NCI-H146 treated with DMSO at 0.1 percent for 48 hours (cell line): ENCODE measurements at regions not wholly inside any gene's neighbourhood (a gene's known extent, or its start where the extent isn't known, plus 50 kb on each side); places are given as distances from the start of the nearest gene placed in this dataset.

Experiments used
- DNase-seq: peaks from one replicate; lab custom pipeline; 2025; ENCODE audit not compliant: unreplicated experiment; lab: John Stamatoyannopoulos, UW

DNA sequence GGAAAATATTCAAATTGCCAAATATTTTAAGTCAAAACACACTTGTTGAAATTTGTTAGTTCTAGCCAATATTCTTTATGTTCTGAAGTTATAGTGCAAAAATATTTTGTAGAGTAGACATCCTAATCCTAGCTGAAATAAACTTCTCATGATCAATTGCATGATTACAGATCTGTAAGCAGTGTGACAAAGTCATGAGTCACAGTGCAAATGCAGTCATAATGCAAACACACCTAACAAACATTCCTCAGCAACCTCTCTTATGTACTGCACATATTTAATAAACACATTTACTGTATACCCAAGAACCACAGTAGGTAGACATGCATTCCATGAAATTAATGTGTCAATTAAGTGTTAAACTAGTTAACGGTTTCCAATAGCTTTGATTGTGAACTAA is 1857.4 kb downstream of the NCAM2 start:
- no peak for DNase-seq

DNA sequence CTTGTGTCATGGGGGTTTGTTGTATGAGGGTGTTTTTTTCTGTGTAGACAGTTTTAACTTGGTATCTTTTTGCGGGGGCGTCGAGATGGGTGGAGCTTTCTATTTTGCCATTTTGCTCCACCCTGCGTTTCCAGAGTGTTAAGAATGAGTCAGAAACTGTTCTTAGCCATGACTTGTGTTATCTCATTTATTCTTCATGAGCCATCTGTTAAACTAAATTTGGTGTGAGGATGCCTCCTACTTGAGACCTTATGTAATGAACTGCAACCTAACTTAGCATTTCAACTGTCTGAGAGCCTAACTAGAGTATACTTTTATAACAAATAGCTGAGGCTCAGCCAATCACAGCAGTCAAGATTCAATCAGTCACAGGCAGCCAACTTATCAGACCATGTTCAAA is 1873.5 kb downstream of the NCAM2 start:
- DNase-seq = no peak

DNA sequence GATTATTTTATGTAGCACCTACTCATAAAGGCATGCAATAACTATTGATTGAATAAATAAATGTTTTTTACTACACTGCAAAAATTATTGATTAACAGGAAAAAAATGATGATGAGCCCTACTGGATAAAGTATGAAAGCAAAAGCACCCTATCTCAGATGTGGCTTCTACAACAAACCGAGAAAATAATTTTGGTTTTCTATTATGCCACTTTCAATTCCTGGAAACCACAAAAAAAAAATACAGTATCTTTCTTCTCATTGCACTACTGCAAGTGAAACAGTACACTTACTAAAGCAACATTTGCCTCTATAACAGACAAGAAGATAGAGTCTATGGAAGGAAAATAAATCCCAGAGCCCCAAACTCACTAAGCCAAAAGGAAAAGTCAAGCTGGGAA is 1882.4 kb downstream of the NCAM2 start:
- DNase-seq = no peak

DNA sequence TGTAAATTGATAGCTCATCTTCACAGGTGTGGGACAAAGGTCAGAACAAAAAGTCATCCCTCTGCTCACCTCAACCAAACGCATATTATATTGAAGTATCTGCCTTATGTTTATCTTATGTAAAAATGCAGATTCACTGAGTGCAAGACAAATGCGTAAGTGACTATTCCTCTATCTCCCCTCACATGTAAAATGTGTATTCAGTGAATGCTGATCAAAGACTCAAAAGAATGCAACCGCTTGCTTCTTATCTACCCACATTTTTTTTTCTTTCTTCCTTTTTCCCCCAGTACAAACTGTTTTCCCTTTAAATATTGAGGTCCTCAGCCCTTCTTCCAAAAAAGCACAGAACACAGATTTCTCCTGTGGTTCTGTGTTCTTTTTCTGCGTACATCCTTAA is 1882.9 kb downstream of the NCAM2 start:
- no peak for DNase-seq

DNA sequence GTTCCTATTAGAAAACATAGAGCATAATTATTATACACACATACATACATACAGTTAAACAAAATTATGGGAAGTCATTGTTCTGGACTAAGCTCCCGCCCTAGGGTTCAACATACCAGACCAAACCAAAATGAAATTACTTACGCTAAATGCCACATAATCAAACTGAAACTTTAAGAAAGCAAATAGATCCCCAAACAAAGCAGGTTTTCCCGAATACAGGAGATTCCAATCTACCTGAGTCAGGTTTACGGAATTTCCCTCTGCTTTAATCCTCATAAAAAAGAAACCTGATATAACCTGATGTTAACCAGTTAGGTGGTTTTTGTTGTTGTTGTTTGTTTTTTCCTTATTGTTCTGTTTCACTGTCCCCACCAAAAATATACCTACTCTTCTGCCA is 1886.9 kb downstream of the NCAM2 start:
- no peak for DNase-seq

DNA sequence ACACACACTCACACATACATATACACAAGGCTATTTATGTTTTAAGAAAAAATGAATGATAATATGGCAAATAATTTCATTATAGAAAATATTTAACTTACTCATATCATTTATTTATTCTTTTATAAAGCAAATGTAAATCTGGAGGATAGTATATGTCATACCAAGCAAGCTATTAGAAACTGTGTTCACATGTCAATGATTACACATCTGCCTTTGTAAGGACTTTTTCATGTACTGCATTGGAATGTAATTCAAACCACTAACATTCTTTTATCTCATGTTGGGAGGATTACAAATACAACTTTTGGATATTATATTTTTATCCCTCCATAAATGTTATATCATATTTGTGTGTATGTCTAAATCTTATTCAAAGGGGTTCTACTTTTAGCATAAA is 1887.4 kb downstream of the NCAM2 start:
- no peak for DNase-seq

DNA sequence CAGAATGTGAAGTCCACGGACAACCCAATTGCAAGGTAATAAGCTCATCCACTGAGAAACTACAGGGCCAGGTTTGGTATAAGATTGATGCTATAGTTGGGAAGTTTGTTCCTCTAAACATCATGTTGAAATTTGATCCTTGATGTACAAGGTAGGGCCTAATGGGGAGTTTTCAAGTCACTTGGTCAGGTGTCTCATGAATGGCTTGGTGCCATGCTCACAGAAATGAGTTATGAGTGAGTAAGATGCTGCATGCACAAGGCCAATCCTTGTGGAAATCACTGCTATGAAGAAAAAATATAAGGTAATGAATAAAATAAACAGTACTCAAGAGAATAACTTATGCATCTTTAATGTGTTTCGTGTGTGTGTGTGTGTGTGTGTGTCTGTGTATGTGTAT is 1891.2 kb downstream of the NCAM2 start:
- DNase-seq = no peak

DNA sequence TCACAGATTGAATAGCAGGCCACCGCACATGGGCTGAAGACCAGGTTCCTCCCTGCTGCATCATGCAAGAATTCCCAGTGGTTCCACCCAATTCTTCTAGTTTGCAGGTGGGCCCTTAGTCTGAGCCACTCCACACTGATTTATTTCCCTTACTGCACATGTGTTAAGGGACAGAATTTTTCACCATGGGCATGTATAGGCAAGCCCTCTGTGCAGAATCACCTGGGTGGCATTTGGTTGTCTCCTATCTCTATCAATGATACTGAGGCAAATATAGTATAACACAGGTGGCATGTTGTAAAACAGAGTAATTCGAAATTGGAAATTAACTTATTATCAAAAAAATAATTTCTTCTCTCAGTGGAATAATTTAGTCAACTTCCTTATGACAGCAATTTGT is 1892.4 kb downstream of the NCAM2 start:
- DNase-seq = no peak

DNA sequence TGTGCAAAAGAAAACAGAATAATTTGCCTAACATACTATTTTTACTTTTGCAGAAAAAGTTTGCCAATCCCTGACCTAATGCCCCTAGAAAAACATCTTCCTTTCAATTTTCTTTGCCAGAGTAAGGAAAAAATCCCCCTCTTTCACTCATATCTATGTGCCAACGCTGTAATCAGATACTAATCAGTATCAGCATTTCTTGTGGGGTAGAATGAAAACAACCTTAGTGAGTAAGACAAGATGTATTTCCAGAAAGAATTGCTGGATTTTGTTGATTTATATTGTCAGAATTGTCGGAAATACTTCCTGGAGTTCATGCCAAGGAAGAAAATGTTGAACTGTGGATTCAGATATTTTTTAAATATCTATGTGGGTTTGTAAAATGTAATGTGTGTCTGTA is 1893.8 kb downstream of the NCAM2 start:
- no peak for DNase-seq

DNA sequence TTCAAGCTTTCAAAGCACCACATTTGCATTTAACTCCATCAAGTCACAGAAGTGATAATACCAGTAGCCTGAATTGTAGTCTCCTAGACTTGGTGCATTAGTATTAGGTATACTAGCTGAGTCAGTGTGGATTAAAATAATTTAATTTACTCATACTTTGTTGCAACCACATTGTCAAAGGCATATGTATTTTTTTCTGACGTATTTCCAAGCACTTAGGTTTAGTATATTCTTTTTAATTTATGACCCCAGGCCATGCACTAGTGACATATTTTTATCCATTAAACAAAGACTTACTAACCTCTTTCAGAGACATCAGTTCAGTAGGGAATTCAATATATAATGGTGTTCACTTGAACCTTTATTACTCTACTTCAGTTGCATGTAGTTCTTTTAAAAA is 1894.5 kb downstream of the NCAM2 start:
- DNase-seq = no peak

DNA sequence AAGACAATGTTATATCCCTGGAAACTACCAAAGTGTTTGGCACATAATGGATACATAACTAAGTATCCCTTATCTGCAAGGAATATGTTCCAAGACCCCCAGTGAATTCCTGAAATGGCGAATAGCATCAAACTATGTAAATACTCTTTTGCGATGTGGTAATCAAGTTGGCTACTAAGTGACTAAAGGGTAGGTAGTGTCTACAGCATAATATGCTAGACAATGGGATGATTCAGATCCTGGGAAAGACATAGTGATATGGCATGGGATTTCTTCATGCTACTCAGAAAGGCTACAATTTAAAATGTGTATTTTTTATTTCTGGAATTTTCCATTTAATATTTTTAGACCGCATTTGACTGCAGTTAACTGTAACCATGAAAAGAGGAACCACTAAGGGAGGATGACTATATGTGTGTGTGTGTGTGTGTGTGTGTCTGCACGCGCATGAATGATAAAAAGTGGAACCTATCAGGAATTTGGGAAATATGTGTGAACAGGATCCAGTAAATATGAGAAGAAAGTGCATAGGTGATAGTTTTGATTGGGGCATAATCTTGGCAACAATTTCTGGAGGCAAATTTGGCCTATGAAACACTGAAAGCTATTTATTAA is 1899.9 kb downstream of the NCAM2 start:
- DNase-seq = no peak

DNA sequence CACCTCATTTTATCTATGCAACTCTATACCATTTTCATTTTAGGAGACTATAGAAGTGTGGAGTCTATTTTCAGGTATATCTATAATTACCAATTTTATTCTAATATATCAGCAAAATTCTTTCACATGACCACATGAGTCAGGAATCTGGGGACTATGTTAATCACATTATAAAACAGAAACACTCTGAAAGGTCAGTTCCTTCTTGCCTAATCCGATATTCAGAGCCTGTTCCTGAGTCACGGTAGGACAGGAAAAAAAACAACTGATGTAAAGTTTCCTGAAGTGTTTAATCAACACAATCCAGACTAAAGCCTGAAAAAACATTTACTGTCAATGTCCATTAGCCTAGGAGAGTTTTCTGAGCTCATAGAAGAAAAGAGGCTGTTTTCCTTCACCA is 1902.3 kb downstream of the NCAM2 start:
- no peak for DNase-seq

DNA sequence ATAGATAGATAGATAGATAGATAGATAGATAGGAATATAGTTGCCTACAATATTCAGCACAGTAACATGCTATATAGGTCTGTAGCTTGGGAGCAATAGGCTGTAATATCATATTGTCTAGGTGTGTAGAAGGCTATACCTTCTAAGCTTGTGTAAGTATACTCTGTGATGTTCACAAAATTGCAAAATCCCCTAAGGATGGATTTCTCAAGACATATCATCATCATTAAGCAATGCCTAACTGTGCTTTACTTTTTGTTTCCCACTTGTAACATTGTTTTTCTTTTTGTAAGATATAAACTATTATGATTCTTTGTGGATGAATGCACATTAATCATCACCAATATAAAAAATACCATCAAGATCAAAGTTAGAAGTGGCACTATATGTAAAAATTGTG is 1905.6 kb downstream of the NCAM2 start:
- DNase-seq = no peak

DNA sequence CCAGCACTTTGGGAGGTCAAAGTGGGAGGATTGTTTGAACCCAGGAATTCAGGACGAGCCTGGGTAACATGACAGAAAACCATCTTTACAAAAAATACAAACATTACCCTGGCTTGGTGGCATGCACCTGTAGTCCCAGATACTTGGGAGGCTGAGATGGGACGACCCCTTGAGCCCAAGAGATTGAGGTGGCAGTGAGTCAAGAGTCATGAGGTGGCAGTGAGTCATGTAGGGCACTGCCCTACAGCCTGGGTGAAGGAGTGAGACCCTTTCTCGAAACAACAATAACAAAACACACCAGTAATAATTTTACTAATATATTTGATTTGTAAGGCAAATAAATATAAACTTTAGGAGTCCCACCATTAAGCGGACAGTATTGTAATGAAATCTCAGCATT is 1906.2 kb downstream of the NCAM2 start:
- DNase-seq = no peak

DNA sequence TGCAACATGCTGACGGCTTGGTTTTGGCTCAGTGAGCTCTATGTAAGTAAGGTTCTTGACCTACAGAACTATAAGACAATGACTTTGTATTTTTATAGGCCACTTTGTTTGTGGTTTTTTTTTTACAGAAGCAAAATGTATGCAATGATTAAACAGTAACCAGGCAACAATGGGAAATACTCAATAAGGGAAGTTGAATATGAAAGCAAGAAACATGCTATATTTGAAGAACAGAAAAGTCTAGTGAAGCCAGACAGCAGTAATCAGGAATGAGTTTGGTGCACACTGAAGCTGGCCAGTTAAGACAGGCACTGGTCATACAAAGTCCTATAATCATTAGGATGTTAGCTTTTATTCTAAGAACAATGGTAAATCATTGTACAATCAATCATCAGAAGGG is 1926.8 kb downstream of the NCAM2 start:
- no peak for DNase-seq

DNA sequence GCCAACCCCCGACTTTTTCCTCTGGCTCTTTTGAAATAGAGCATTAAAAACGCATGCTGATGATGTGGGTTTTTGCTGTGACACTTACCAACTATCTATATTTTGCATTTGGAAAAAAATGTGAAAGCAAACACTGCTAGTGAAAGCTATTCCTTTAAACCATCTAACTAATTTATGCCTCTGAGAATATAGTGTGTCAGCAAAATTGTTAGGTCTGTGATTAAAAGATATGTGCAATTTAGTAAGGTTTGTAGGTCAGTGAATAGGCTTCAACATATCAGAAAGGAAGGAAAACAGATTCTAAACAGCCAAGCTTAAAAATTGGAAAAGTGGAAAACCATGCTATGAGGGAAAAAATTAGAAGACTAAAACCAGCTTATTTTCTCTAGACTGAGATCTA is 1929.3 kb downstream of the NCAM2 start:
- DNase-seq = no peak

DNA sequence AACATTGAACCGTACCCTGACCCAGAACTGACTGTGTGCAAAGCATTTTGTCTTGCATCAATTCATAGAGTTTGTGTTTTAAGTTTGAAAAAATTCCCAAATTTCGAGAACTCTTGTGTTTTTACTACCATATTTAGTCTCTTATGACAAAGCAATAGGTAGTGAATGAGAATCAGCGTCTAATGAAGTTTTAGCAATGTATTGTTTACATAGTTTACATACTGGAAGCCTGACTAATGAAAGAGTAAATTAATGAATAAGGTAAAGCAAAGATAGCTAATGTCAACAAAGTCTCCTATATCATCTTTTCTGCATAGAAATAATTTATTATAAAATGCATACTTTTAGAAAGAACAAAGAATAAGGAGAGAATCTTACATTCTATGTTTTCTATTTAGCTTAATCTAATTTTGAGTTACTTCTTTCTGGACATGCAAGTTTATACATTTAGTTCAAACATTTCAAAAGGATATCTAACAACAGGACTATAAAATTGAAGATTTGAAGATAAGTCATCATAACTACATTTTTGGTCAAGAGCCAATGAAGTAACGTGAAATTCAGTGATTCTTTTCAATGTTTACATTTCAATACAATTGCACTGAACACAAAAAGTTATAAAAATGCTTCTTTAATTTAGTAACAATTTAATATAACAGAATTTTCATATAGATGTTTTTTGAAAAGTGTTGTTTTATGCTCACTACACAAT is 1943.7 kb downstream of the NCAM2 start:
- no peak for DNase-seq

DNA sequence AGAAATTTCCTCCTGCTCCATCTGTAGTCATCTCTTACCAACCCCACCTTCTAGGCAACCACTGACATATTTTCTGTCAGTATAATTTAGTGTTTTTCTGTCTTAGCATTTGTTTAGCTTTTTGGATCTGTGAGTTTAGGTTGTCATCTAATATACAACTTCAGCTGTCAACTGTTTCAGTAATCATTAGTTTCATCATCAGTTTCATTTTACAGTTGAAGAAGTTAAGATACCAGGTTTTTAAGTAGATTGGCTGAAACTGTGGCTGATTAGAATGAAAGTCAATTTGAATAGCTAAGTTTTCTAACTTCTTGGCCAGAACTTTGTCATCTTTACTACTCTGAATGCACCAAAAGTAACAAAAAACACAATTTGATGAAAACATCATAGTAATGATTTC is 1957.3 kb downstream of the NCAM2 start:
- no peak for DNase-seq

DNA sequence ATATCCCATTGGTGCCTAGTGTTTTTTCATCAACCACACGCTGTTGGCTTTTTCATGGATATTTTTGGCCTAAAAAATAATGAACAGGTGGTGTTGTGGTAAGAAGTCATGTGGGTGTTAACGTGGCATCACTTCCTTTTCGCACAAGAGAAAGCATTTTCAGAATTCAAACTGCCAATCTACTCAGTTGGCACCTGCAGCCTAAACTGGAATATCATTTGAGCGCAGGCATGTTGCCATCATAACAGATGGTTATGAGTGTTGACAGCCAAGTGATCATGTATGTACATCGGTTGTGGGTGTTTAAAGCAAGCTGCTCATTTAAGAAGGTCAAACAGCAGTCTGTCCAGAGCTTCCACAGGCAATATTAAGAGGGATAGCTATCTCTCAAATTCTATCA is 1963.0 kb downstream of the NCAM2 start:
- DNase-seq = no peak

DNA sequence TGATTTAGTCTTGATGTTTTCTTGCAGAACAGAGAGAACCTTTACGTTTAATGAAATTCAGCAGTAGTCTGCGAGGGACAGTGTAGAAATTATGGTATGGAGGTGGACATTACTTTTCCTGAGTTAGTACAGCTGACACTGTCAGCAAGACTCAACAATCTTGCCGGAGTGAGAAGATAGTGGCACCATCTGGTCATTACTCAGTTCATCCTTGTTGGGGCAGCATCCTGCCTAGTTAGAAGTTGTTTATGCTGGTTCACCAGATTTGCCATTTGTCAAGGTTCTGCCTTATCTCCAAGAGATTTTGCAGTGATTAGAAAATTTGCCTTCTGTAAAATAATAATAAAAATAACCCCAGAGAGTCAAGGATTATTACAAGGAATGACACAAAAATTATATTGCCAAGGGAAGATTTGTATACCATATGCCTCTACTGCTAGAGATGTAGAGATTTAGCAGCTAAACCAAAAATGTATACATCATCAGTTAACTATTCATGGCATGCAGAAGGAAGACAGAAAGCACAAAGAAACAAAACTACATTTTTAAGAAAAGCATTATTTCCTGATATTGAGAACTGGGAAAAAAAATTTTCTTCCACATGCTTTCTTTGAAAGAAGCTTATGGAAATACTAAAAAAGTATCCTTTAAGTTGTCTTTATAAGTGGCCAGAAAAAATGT is 1967.4 kb downstream of the NCAM2 start:
- DNase-seq = no peak

DNA sequence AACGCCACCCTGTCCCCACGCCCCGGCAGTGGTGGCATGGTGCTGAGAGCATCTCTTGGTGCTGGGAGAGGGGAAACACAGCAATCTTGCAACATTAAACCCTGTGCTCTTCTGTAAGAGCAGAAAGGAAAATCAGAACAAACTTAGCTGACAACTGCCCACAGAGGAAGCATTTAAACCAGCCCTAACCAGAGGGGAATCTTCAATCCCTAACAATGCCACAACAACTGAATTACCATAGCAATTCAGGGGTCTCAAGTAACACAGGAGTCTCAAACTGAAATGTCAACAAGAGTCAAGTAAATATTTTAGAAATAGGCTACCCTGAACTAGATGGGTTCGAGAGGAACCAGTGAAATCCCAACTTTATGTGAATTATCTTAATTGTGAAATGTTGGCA is 1983.6 kb downstream of the NCAM2 start:
- no peak for DNase-seq

DNA sequence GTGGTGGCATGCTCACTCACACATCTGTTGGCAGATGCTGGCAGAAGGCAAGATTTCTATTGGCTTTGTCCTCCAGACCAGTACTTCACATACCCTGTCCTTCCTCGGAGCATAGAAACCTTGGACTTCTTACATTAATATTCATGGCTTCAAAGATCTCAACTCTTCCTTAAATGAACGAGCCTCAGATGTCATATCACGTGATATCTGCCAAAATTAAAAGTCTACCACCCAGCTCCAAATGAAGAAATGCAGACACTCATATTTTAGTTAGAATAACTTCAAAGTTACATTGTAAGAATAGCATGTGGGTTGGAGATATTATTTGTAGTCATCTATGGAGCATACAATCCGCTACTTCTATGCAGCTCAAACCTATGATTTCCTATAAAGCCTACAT is 1994.9 kb downstream of the NCAM2 start:
- no peak for DNase-seq
